ENCODE measurements at regions not wholly inside any gene's neighbourhood (a gene's known extent, or its start where the extent isn't known, plus 50 kb on each side); places are given as distances from the start of the nearest gene placed in this dataset.
A peak's percentile ranks its signal among the peaks of the same experiment; 100 is the strongest.
"Not testable (repeated sequence)": the region's sequence is repeated elsewhere in the genome, so short reads cannot be mapped to it uniquely, and the experiment has no call there.

DNA sequence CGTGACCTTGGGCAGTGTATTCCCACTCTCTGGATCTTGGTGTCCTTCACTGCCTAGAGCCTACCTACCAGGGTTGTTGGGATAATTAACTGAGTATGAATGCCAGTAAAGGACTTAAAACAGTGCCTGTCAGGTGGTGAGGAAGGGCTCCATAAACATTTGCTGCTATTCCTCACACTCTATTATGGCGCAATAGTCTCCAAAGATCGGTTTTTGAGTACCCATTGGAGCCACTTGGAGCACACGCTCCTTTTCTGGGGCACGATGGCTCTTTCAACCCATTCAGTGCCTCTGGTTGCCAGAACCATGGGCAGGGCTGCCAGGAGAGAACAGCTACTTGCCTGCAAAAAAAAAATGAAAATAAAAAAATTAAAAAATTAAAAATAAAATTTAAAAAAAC is 296.6 kb upstream of the PPARGC1A start:
- no peak for DNase-seq (ENCODE audit: low read depth)
- TF ChIP-seq, protein P1, sequence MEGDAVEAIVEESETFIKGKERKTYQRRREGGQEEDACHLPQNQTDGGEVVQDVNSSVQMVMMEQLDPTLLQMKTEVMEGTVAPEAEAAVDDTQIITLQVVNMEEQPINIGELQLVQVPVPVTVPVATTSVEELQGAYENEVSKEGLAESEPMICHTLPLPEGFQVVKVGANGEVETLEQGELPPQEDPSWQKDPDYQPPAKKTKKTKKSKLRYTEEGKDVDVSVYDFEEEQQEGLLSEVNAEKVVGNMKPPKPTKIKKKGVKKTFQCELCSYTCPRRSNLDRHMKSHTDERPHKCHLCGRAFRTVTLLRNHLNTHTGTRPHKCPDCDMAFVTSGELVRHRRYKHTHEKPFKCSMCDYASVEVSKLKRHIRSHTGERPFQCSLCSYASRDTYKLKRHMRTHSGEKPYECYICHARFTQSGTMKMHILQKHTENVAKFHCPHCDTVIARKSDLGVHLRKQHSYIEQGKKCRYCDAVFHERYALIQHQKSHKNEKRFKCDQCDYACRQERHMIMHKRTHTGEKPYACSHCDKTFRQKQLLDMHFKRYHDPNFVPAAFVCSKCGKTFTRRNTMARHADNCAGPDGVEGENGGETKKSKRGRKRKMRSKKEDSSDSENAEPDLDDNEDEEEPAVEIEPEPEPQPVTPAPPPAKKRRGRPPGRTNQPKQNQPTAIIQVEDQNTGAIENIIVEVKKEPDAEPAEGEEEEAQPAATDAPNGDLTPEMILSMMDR (IDR thresholded peaks at IDR 0.05; ENCODE audit: insufficient read depth, low read depth, low read length, missing control alignments) = no peak
- no peak overlapping the region for H3K4me3 ChIP-seq (ENCODE audit: low read length)

DNA sequence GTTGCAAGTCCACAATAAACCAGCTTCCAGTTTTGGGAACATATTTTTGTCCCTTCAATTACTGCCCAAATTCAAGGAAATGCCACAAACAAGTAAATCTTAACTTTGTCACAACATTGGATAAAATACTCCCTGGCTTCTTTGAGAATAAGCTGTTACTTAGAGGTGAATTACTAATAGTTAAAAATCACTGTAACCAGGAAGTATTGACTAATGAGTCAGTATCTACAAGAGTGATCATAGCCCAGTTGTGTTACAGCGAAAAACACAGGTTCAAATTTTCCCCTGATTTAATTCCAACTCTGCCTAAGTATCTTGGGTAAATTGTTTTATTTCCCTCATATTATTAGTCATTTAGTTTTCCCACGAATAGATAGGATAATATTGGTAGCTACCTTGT is 291.2 kb upstream of the PPARGC1A start:
- peak; percentile 47 for DNase-seq (ENCODE audit: low read depth)
- no peak overlapping the region for H3K4me3 ChIP-seq (ENCODE audit: low read length)
- TF ChIP-seq, protein P1 (IDR thresholded peaks at IDR 0.05; ENCODE audit: insufficient read depth, low read depth, low read length, missing control alignments) = no peak

- TF ChIP-seq, protein P1 (IDR thresholded peaks at IDR 0.05; ENCODE audit: insufficient read depth, low read depth, low read length, missing control alignments) = no peak
- H3K4me3 ChIP-seq (ENCODE audit: low read length) = no peak overlapping the region
- DNase-seq (ENCODE audit: low read depth) = peak; percentile 43
Observed at GRCh38 chr4:24180586-24180985, 290.7 kb upstream of the PPARGC1A start.

DNA sequence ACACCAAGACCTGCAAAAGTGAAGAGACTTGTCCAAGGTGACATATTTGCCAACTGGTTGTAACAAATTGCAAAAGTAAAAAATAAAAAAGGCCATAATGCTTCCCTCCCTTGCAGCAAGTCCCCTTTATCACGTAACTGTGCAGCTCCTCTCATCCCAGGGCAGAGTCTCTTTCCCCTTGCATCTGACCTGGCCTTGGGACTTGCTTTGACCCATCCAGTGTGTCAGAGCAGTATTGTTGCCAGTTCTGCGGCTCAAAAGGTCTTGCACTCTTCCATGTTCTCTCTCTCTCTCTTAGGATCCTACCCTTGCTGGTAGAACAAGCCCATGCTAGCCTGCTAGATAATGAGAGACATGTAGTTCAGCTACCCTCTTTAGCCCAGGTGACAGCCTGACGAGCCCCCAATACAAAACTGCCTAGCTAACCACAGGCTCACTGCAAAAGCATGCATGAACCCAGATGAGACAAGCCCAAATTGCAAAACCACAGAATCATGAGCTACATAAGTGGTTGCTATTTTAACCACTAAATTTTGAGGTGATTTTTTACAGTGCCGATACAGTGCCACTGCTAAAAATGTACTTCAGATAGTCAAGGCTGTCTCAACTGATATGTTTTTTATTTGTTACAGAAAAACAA is 289.5 kb upstream of the PPARGC1A start:
- no peak overlapping the region for H3K4me3 ChIP-seq (ENCODE audit: low read length)
- TF ChIP-seq, protein P1 (IDR thresholded peaks at IDR 0.05; ENCODE audit: insufficient read depth, low read depth, low read length, missing control alignments) = no peak
- peak; percentile 57 for DNase-seq (ENCODE audit: low read depth)

DNA sequence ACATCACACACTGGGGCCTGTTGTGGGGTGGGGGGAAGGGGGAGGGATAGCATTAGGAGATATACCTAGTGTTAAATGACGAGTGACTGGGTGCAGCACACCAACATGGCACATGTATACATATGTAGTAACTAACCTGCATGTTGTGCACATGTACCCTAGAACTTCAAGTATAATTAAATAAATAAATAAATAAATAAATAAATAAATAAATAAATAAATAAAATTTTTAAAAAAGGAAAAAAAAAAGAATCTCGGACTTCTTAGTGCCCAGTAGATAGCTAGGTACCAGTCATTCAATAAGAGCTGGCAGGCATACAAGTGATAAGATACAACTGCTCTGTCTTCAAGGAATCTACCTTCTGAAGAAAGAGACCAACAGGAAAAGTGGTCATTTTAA is 287.6 kb upstream of the PPARGC1A start:
- DNase-seq (ENCODE audit: low read depth); H3K4me3 ChIP-seq (ENCODE audit: low read length): not testable (repeated sequence)

DNA sequence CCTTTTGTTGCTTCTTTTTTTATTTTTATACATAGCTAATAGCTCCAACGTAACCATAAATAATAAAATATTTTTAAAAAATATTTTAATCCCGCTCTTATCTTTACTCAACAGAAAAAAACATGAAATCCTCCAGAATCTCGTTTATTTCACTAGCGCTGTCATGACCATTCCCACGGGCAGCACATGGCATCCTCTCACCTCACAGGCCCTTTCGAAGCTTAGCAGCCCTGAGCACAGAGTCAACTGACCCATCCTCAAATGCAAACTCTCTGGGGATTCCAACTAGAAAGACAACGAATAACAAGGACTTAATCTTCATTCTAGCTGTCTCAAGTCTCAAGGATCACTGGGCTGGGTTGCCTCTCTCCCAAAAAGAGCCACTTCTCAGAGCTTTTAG is 285.9 kb upstream of the PPARGC1A start:
- TF ChIP-seq, protein P1 (IDR thresholded peaks at IDR 0.05; ENCODE audit: insufficient read depth, low read depth, low read length, missing control alignments) = no peak
- no peak for DNase-seq (ENCODE audit: low read depth)
- H3K4me3 ChIP-seq (ENCODE audit: low read length) = no peak overlapping the region

GRCh38 chr4:24174602-24175001 is 284.8 kb upstream of the PPARGC1A start:
- TF ChIP-seq, protein P1 (IDR thresholded peaks at IDR 0.05; ENCODE audit: insufficient read depth, low read depth, low read length, missing control alignments) = no peak
- H3K4me3 ChIP-seq (ENCODE audit: low read length) = no peak overlapping the region
- DNase-seq (ENCODE audit: low read depth) = peak; percentile 83
